A549 (cell line): ENCODE measurements at regions not wholly inside any gene's neighbourhood (a gene's known extent, or its start where the extent isn't known, plus 50 kb on each side); places are given as distances from the start of the nearest gene placed in this dataset.

ENCODE experiments used
- ATAC-seq, 2 experiments: fragments of 200-7000 bp in 1 of 2; fragments of >200 bp in 1 of 2; cut with Nextera tagmentation in 1 of 2; cut with Tn5 transposase in 1 of 2; 3 replicates each; pipeline versions ENCODE4 v1.8.0 to v1.9.1; 2018 to 2020; ENCODE audit warnings: mild to moderate bottlenecking in 1 of 2, moderate library complexity in 1 of 2
- CTCF ChIA-PET: fragments of 300-600 bp; sonication (Branson Sonifier 250); formaldehyde crosslinking; extraction: SDS; loops from one replicate; lab custom pipeline; 2021; ENCODE audit warnings: antibody characterized with exemption, inconsistent platforms; lab: Yijun Ruan, JAX
- POLR2A ChIA-PET: fragments of 350-600 bp; formaldehyde crosslinking; extraction: SDS; loops from one replicate; lab custom pipeline; 2021; ENCODE audit warnings: antibody characterized with exemption, inconsistent platforms; lab: Yijun Ruan, JAX
- DNase-seq, 2 experiments: peaks; one replicate each; pipeline versions ENCODE4 v3.0.0 to v3.0.0-alpha.2; 2011 to 2016; ENCODE audit warnings: low read depth in 1 of 2, low spot score in 1 of 2
- FAIRE-seq: peaks from 2 replicates; lab custom pipeline; 2011; peaks lifted over from hg19 to GRCh38; lab: Jason Lieb, UNC
- H3K27ac ChIP-seq, 2 experiments: fragments of >200 bp; sonication (Bioruptor Twin); formaldehyde crosslinking; 3 replicates each; pipeline ENCODE4 v1.5.1; 2016 to 2017
- H3K4me1 ChIP-seq: fragments of >200 bp; sonication (Bioruptor Twin); formaldehyde crosslinking; 3 replicates; pipeline ENCODE4 v1.6.1; 2016
- H3K4me2 ChIP-seq: fragments of >200 bp; sonication (Bioruptor Twin); formaldehyde crosslinking; 3 replicates; pipeline ENCODE4 v1.6.1; 2016
- H3K4me3 ChIP-seq: fragments of >200 bp; sonication (Bioruptor Twin); formaldehyde crosslinking; 3 replicates; pipeline ENCODE4 v1.5.1; 2016
- H3K9me3 ChIP-seq: fragments of >200 bp; sonication (Bioruptor Twin); formaldehyde crosslinking; 3 replicates; pipeline ENCODE4 v1.6.1; 2016
- BHLHE40 ChIP-seq: IDR thresholded peaks from 2 replicates; pipeline ENCODE4 v1.6.1; 2012; ENCODE audit warnings: low read depth, low read length, inconsistent platforms
- CBX2 ChIP-seq: fragments of 200-600 bp; sonication (generic); IDR thresholded peaks from 2 replicates; pipeline ENCODE4 v1.6.1; 2016; ENCODE audit warnings: low read depth, mild to moderate bottlenecking, borderline replicate concordance
- CHD2 ChIP-seq: fragments of 150-350 bp; IDR thresholded peaks from 2 replicates; pipeline ENCODE4 v1.6.1; 2014; ENCODE audit warnings: low read length; ENCODE audit not compliant: partially characterized antibody
- EP300 ChIP-seq, 2 experiments: fragments of >200 bp; sonication (Bioruptor Twin); formaldehyde crosslinking; IDR thresholded peaks; 2 replicates in 1 of 2; 3 replicates in 1 of 2; pipeline ENCODE4 v1.6.1; 2016 to 2017
- ESRRA ChIP-seq: fragments of 150-350 bp; IDR thresholded peaks from 2 replicates; pipeline ENCODE4 v1.6.1; 2014; ENCODE audit warnings: mild to moderate bottlenecking, low read length, borderline replicate concordance
- FOSB ChIP-seq: fragments of 250-450 bp; sonication (Bioruptor Pico); IDR thresholded peaks from 2 replicates; pipeline ENCODE4 v1.5.0; 2020; ENCODE audit warnings: mild to moderate bottlenecking, moderate library complexity
- FOSL2 ChIP-seq, 2 experiments: fragments of 450-650 bp in 1 of 2; fragments of >200 bp in 1 of 2; sonication (Bioruptor Twin) in 1 of 2; formaldehyde crosslinking; IDR thresholded peaks; 2 replicates each; pipeline versions ENCODE4 v1.5.0 to v1.6.1; 2016 to 2020; ENCODE audit warnings: mild to moderate bottlenecking in 1 of 2, moderate library complexity in 1 of 2
- HEYL ChIP-seq: fragments of 250-450 bp; sonication (Bioruptor Pico); IDR thresholded peaks from 2 replicates; pipeline ENCODE4 v1.8.0; 2021; ENCODE audit warnings: mild to moderate bottlenecking, moderate library complexity
- HOXA7 ChIP-seq: fragments of 250-450 bp; sonication (Bioruptor Pico); IDR thresholded peaks from 2 replicates; pipeline ENCODE4 v1.5.0; 2020; ENCODE audit warnings: mild to moderate bottlenecking, moderate library complexity
- HOXB13 ChIP-seq: fragments of 250-450 bp; sonication (Bioruptor Pico); IDR thresholded peaks from 2 replicates; pipeline ENCODE4 v1.5.0; 2020; ENCODE audit warnings: low read depth, mild to moderate bottlenecking, moderate library complexity
- JUN ChIP-seq, 2 experiments: fragments of >200 bp; sonication (Bioruptor Twin); formaldehyde crosslinking; IDR thresholded peaks; 2 replicates in 1 of 2; 3 replicates in 1 of 2; pipeline ENCODE4 v1.6.1; 2016 to 2017
- MAFK ChIP-seq: fragments of 450-650 bp; IDR thresholded peaks from 2 replicates; pipeline ENCODE4 v1.6.1; 2014; ENCODE audit not compliant: partially characterized antibody
- MYC ChIP-seq: IDR thresholded peaks from 2 replicates; pipeline ENCODE4 v1.6.1; 2012; ENCODE audit warnings: mild to moderate bottlenecking, inconsistent platforms, low read length, improper control_type of control experiment, borderline replicate concordance
- NPAS2 ChIP-seq: fragments of 250-450 bp; sonication (Bioruptor Pico); IDR thresholded peaks from 2 replicates; pipeline ENCODE4 v1.8.0; 2022; ENCODE audit warnings: mild to moderate bottlenecking, moderate library complexity, borderline replicate concordance
- POLR2A ChIP-seq: IDR thresholded peaks from 2 replicates; pipeline ENCODE4 v1.6.1; 2012; ENCODE audit warnings: mild to moderate bottlenecking, low read length
- POLR2AphosphoS2 ChIP-seq: conservative IDR thresholded peaks from 2 replicates; pipeline ENCODE4 v1.6.1; 2012; ENCODE audit warnings: low read length, improper control_type of control experiment, inconsistent platforms
- RARB ChIP-seq: fragments of 250-450 bp; sonication (Bioruptor Pico); IDR thresholded peaks from 2 replicates; pipeline ENCODE4 v1.8.0; 2021; ENCODE audit warnings: mild to moderate bottlenecking, moderate library complexity
- RNF2 ChIP-seq: fragments of 200-600 bp; sonication (generic); IDR thresholded peaks from 2 replicates; pipeline ENCODE4 v1.6.1; 2016; ENCODE audit warnings: low read depth, mild to moderate bottlenecking, antibody characterized with exemption, moderate library complexity, borderline replicate concordance
- SMC3 ChIP-seq: fragments of >200 bp; sonication (Bioruptor Twin); formaldehyde crosslinking; IDR thresholded peaks from 3 replicates; pipeline ENCODE4 v1.6.1; 2018; ENCODE audit warnings: inconsistent platforms
- TFCP2L1 ChIP-seq: fragments of 250-450 bp; sonication (Bioruptor Pico); IDR thresholded peaks from 2 replicates; pipeline ENCODE4 v1.5.0; 2021; ENCODE audit warnings: mild to moderate bottlenecking
- ZC3H11A ChIP-seq: fragments of 450-650 bp; IDR thresholded peaks from 2 replicates; pipeline ENCODE4 v1.6.1; 2014; ENCODE audit warnings: antibody characterized with exemption, mild to moderate bottlenecking
- WGBS: methylation state at CpG from one replicate; pipeline ENCODE4 v1.1.6; 2017; ENCODE audit errors: missing lambda C conversion rate; 5-methylcytosine and 5-hydroxymethylcytosine counted together
- TF ChIP-seq, protein P1 (sequence below): fragments of 150-350 bp; IDR thresholded peaks from 2 replicates; pipeline ENCODE4 v1.6.1; 2014; ENCODE audit warnings: low read depth, mild to moderate bottlenecking, low read length
- TF ChIP-seq, protein P2 (sequence below): fragments of 250-450 bp; sonication (Bioruptor Pico); IDR thresholded peaks from 2 replicates; pipeline ENCODE4 v1.5.0; 2021; ENCODE audit warnings: mild to moderate bottlenecking, moderate library complexity, borderline replicate concordance
- TF ChIP-seq, protein P3 (sequence below): fragments of >200 bp; sonication (Bioruptor Twin); formaldehyde crosslinking; IDR thresholded peaks from 3 replicates; pipeline ENCODE4 v1.6.1; 2016
- TF ChIP-seq, protein P4 (sequence below): fragments of 250-450 bp; sonication (Bioruptor Pico); IDR thresholded peaks from 2 replicates; pipeline ENCODE4 v1.5.0; 2020; ENCODE audit warnings: low read depth, mild to moderate bottlenecking, moderate library complexity

DNA sequence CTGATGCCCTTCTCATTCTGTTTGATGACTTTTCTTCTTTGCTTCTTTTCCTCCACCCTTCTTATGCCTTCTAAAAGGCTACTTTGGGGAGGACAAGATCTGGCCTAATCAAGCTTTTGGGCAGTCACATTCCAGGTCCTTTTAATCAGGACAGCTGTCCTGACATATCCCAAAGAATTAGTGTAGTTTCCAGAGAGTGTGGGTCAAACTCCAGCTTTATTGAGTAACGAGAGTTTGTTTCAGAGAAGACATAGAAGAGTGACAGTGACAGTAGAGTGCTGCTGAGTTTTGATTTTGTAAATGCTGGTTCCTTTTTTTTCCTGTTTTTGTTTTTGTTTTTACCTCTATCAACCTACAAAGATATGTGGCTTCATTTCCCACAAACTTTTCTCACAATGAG lies 158.4 kb upstream of the SESN3 start:
- no peak for DNase-seq
- no peaks in the 10 kb centered on the region for H3K4me1 ChIP-seq
- TF ChIP-seq RNF2: no peak
- TF ChIP-seq POLR2A: no peak
- no peak for TF ChIP-seq SMC3
- TF ChIP-seq CBX2: no peak

DNA sequence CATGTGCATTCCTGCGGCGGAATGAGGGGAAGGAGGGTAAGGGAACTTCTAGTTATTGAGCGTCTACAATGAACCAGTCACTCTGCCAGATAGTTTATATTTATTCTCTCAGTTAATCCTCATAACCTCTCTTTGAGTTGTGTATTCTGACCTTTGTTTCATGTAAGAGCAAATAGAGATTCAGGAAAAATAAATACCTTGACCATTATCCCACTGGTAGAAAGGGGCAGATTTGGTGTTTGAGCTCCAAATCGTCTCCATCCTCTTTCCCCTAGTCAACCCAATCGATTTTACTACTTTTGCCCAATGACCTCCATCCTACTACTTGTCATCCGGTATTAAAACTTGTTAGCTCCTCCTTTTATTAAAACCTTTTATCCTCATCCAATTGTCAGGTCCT lies 157.1 kb upstream of the SESN3 start:
- CTCF ChIA-PET: no interaction called here
- ATAC-seq: no peak
- no peak for TF ChIP-seq RNF2
- TF ChIP-seq ESRRA: no peak
- TF ChIP-seq MYC: no peak
- no peak for TF ChIP-seq HOXB13 (CRISPR knock-in tag)
- TF ChIP-seq EP300 (IDR thresholded peaks at IDR 0.05): no peak
- no peak for TF ChIP-seq RARB (CRISPR knock-in tag)
- TF ChIP-seq FOSL2 (IDR thresholded peaks at IDR 0.05): no peak
- no peak for TF ChIP-seq FOSL2 (CRISPR knock-in tag; IDR thresholded peaks at IDR 0.05)
- no peak for TF ChIP-seq POLR2A
- TF ChIP-seq JUN (IDR thresholded peaks at IDR 0.05): no peak
- no peak for TF ChIP-seq FOSB (CRISPR knock-in tag)
- no peak for TF ChIP-seq POLR2AphosphoS2
- no peak for TF ChIP-seq HEYL (CRISPR knock-in tag)
- TF ChIP-seq HOXA7 (CRISPR knock-in tag): no peak
- no peak for TF ChIP-seq MAFK
- TF ChIP-seq BHLHE40: no peak
- no peak for TF ChIP-seq NPAS2 (CRISPR knock-in tag)
- no peak for TF ChIP-seq CHD2
- TF ChIP-seq, protein P1, sequence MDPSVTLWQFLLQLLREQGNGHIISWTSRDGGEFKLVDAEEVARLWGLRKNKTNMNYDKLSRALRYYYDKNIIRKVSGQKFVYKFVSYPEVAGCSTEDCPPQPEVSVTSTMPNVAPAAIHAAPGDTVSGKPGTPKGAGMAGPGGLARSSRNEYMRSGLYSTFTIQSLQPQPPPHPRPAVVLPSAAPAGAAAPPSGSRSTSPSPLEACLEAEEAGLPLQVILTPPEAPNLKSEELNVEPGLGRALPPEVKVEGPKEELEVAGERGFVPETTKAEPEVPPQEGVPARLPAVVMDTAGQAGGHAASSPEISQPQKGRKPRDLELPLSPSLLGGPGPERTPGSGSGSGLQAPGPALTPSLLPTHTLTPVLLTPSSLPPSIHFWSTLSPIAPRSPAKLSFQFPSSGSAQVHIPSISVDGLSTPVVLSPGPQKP: no peak
- TF ChIP-seq ZC3H11A: no peak
- TF ChIP-seq, all 56 proteins: peak for 0
- Histone ChIP-seq H3K4me1 (no peaks in the 10 kb centered on the region), H3K4me2 (no peak overlapping the region), H3K4me3 (no peak overlapping the region), H3K27ac (no peak overlapping the region), H3K9me3 (no peaks in the 10 kb centered on the region)
- WGBS: 49% methylated on average over 6 of the region's 6 CpGs
- FAIRE-seq (no peak), DNase-seq (no peak)
- POLR2A ChIA-PET: no interaction called here

More for the DNA sequence above, 158.4 kb upstream of the SESN3 start:
- H3K4me2 ChIP-seq: no peak overlapping the region
- ATAC-seq (no peak), FAIRE-seq (no peak)
- H3K27ac ChIP-seq: no peak overlapping the region
- POLR2A ChIA-PET: no interaction called here
- H3K9me3 ChIP-seq: no peaks in the 10 kb centered on the region
- H3K4me3 ChIP-seq: no peak overlapping the region
- CTCF ChIA-PET: no interaction called here
- WGBS: 37% methylated on average over 1 of the region's 1 CpG

DNA sequence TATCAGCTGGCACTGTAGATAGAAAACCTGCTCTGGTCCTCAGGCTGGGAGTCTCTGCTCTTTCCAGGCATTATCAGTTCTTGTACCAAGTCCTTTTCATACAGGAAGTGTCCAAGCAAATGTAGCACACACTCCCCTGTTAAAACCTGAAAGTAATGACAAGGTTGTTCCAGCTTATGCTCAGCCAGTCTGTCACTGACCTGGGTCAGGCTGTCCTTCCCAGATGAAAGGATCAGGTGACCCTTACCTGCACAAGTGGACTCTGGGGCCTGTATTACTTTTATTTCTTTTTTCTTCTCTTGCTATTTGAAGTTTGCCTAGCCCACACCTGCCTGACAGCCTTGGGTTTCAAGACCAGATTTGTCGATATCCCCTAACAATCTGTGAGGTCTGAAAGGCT lies 156.3 kb upstream of the SESN3 start:
- no peak overlapping the region for H3K27ac ChIP-seq
- ChIA-PET CTCF (no interaction called here), POLR2A (no interaction called here)
- no peaks in the 10 kb centered on the region for H3K9me3 ChIP-seq
- H3K4me3 ChIP-seq: no peak overlapping the region
- FAIRE-seq (no peak), ATAC-seq (no peak), DNase-seq (no peak)
- 48% methylated on average over 1 of the region's 1 CpG for WGBS
- no peak overlapping the region for H3K4me2 ChIP-seq
- no peaks in the 10 kb centered on the region for H3K4me1 ChIP-seq
- TF ChIP-seq, protein P2, sequence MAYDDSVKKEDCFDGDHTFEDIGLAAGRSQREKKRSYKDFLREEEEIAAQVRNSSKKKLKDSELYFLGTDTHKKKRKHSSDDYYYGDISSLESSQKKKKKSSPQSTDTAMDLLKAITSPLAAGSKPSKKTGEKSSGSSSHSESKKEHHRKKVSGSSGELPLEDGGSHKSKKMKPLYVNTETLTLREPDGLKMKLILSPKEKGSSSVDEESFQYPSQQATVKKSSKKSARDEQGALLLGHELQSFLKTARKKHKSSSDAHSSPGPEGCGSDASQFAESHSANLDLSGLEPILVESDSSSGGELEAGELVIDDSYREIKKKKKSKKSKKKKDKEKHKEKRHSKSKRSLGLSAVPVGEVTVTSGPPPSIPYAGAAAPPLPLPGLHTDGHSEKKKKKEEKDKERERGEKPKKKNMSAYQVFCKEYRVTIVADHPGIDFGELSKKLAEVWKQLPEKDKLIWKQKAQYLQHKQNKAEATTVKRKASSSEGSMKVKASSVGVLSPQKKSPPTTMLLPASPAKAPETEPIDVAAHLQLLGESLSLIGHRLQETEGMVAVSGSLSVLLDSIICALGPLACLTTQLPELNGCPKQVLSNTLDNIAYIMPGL: no peak
- TF ChIP-seq, protein P3, sequence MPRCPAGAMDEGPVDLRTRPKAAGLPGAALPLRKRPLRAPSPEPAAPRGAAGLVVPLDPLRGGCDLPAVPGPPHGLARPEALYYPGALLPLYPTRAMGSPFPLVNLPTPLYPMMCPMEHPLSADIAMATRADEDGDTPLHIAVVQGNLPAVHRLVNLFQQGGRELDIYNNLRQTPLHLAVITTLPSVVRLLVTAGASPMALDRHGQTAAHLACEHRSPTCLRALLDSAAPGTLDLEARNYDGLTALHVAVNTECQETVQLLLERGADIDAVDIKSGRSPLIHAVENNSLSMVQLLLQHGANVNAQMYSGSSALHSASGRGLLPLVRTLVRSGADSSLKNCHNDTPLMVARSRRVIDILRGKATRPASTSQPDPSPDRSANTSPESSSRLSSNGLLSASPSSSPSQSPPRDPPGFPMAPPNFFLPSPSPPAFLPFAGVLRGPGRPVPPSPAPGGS: no peak
- TF ChIP-seq, protein P4, sequence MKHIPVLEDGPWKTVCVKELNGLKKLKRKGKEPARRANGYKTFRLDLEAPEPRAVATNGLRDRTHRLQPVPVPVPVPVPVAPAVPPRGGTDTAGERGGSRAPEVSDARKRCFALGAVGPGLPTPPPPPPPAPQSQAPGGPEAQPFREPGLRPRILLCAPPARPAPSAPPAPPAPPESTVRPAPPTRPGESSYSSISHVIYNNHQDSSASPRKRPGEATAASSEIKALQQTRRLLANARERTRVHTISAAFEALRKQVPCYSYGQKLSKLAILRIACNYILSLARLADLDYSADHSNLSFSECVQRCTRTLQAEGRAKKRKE (CRISPR knock-in tag): no peak
- TF ChIP-seq NPAS2 (CRISPR knock-in tag) (no peak), TFCP2L1 (CRISPR knock-in tag) (no peak)
- TF ChIP-seq, all 56 proteins: peak for 0
